ENCODE measurements at regions not wholly inside any gene's neighbourhood (a gene's known extent, or its start where the extent isn't known, plus 50 kb on each side); places are given as distances from the start of the nearest gene placed in this dataset.

- no peak for DNase-seq
Observed at GRCh38 chr18:68520406-68521075, 194.4 kb downstream of the TMX3 start.

GRCh38 chr18:68519336-68519735, 195.6 kb downstream of the TMX3 start:
- DNase-seq: no peak

GRCh38 chr18:68509902-68510301, 205.0 kb downstream of the TMX3 start:
- DNase-seq: no peak

GRCh38 chr18:68507781-68508180, 207.1 kb downstream of the TMX3 start:
- DNase-seq: no peak

GRCh38 chr18:68505178-68505574, 209.7 kb downstream of the TMX3 start:
- DNase-seq: no peak

GRCh38 chr18:68504441-68505177, 210.3 kb downstream of the TMX3 start:
- DNase-seq: no peak

- DNase-seq: no peak
Observed at GRCh38 chr18:68500556-68500955, 214.4 kb downstream of the TMX3 start.

- no peak for DNase-seq
Observed at GRCh38 chr18:68499141-68499540, 215.8 kb downstream of the TMX3 start.

- DNase-seq: no peak
Observed at GRCh38 chr18:68498636-68499035, 216.3 kb downstream of the TMX3 start.

- DNase-seq: no peak
Observed at GRCh38 chr18:68498185-68498584, 216.7 kb downstream of the TMX3 start.

GRCh38 chr18:68494802-68495581, 219.9 kb downstream of the TMX3 start:
- no peak for DNase-seq

GRCh38 chr18:68489013-68489792, 225.7 kb downstream of the TMX3 start:
- no peak for DNase-seq

- DNase-seq: no peak
Observed at GRCh38 chr18:68484241-68484640, 230.7 kb downstream of the TMX3 start.

GRCh38 chr18:68482815-68483214, 232.1 kb downstream of the TMX3 start:
- no peak for DNase-seq

GRCh38 chr18:68480196-68480595, 234.7 kb downstream of the TMX3 start:
- no peak for DNase-seq

- DNase-seq: no peak
Observed at GRCh38 chr18:68478246-68478645, 236.7 kb downstream of the TMX3 start.

- no peak for DNase-seq
Observed at GRCh38 chr18:68475883-68476282, 239.0 kb downstream of the TMX3 start.

GRCh38 chr18:68472701-68473295, 242.1 kb downstream of the TMX3 start:
- no peak for DNase-seq

- no peak for DNase-seq
Observed at GRCh38 chr18:68469049-68469625, 245.8 kb downstream of the TMX3 start.

GRCh38 chr18:68467957-68468356, 247.0 kb downstream of the TMX3 start:
- DNase-seq: no peak

- DNase-seq: no peak
Observed at GRCh38 chr18:68467329-68467728, 247.6 kb downstream of the TMX3 start.

GRCh38 chr18:68466672-68467071, 248.2 kb downstream of the TMX3 start:
- no peak for DNase-seq
